WI38 (cell line): ENCODE measurements at regions not wholly inside any gene's neighbourhood (a gene's known extent, or its start where the extent isn't known, plus 50 kb on each side); places are given as distances from the start of the nearest gene placed in this dataset.

ENCODE experiments used
- H3K4me3 ChIP-seq: 2 replicates; pipeline ENCODE4 v1.5.1; 2011; ENCODE audit warnings: low read depth, mild to moderate bottlenecking, control low read depth, low read length
- CTCF ChIP-seq: IDR thresholded peaks from 2 replicates; pipeline ENCODE4 v1.5.1; 2012; ENCODE audit warnings: low read depth, mild to moderate bottlenecking, control low read depth, low read length

GRCh38 chr10:35768731-35769130, 126.6 kb upstream of the FZD8 start:
- TF ChIP-seq CTCF, result no peak

GRCh38 chr10:35768011-35768410, 125.9 kb upstream of the FZD8 start:
- TF ChIP-seq CTCF, result no peak
- no peak overlapping the region for H3K4me3 ChIP-seq

More at GRCh38 chr10:35768731-35769130, 126.6 kb upstream of the FZD8 start:
- H3K4me3 ChIP-seq, result no peak overlapping the region

- TF ChIP-seq CTCF, result no peak
- H3K4me3 ChIP-seq, result no peak overlapping the region
Measured at GRCh38 chr10:35765996-35766395, 123.9 kb upstream of the FZD8 start.

GRCh38 chr10:35765066-35765527, 123.0 kb upstream of the FZD8 start:
- no peak for TF ChIP-seq CTCF
- no peak overlapping the region for H3K4me3 ChIP-seq

- TF ChIP-seq CTCF, result no peak
Measured at GRCh38 chr10:35762311-35763030, 120.4 kb upstream of the FZD8 start.

GRCh38 chr10:35758076-35758475, 116.0 kb upstream of the FZD8 start:
- no peak overlapping the region for H3K4me3 ChIP-seq
- TF ChIP-seq CTCF, result no peak

More at GRCh38 chr10:35762311-35763030, 120.4 kb upstream of the FZD8 start:
- H3K4me3 ChIP-seq, result no peak overlapping the region

GRCh38 chr10:35754519-35754918, 112.4 kb upstream of the FZD8 start:
- H3K4me3 ChIP-seq, result no peak overlapping the region
- TF ChIP-seq CTCF, result no peak
